GM21526 (cell line): ENCODE measurements at regions not wholly inside any gene's neighbourhood (a gene's known extent, or its start where the extent isn't known, plus 50 kb on each side); places are given as distances from the start of the nearest gene placed in this dataset.

Experiments
- ATAC-seq: cut with Tn5 transposase; IDR thresholded peaks from one replicate; pipeline ENCODE4 v1.9.1; 2021; ENCODE audit warnings: moderate library complexity; ENCODE audit not compliant: unreplicated experiment, low FRiP score

DNA sequence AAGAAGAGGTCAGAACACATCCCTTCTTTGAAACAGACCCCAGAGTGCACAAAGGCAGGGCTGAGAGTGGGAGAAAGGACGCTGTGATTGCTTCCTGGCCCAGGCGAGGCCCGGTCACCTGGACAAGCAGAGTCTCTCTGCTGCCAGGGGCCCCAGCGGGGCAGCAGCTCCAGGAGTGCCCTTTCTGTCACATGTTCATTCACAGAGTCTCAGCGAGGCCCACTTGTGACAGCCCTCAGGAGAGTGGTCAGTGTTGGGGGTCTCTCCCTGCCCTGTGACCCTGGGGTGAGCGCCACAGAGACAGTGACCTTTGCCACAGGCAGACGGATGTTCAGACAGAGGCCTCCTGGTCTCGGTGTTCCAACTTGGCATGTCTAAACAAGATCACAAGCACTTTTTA is 130.2 kb upstream of the IRX4 start:
- no peak for ATAC-seq

DNA sequence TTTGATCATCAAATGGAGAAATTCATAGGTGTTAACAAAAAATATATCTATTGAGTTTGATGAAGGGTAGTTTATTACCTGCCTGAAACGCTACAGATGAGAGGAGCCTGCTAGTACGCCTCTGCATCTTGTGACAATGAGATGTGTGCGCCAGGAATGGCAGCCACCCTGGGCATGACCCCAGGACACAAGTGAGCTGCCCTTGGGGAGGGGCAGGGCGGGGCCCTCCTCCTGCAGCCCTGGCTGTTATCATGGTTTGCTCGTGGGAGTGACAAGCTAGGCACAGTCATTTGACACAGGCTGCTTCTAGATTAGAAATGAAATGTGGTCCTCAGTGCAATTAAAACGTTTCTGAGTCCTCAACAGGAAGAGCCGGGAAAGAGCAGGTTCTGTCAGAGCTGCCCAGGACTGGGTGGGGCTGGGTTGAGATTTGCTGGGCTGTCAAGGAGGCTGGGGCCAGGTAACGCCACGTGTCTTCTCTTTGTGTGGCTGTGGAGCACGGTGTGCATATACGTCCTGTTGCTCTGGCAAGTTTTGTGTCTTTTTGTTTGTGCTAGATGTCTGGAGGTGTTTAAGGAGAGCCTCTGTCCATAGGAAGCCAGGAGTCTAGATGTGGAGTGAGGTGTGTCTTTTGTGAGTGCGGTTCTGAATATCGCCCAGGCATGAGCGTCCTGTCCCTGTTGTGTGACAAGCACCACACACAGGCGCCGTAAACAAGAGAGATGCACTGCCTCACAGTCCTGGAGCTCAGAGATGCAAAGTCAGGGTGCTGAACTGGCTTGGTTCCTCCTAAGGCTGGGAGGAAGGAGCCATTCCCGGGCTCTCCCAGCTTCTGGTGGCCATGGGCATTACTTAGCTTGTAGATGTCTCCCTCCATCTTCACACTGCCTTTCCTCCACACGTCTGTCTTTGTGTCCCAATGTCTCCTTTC is 129.0 kb upstream of the IRX4 start:
- ATAC-seq = no peak

DNA sequence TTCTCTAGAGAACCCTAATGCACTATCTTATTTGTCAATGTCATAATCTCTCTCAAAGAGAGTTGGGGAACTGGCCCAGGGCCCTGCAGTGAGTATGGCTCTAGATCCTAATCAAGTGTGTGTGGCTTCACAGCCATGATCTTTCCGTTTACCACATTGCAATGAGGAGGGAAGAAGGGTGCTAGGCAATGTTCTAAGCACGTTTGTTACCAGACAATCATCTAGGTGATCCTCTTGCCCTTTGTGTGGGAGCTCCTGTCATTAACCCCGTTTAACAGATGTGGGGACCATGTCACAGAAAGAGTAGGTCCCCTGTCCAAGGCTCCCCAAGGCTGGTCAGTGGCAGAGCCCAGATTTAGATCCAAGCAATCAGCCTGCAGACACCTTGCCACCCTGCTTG is 128.2 kb upstream of the IRX4 start:
- no peak for ATAC-seq

DNA sequence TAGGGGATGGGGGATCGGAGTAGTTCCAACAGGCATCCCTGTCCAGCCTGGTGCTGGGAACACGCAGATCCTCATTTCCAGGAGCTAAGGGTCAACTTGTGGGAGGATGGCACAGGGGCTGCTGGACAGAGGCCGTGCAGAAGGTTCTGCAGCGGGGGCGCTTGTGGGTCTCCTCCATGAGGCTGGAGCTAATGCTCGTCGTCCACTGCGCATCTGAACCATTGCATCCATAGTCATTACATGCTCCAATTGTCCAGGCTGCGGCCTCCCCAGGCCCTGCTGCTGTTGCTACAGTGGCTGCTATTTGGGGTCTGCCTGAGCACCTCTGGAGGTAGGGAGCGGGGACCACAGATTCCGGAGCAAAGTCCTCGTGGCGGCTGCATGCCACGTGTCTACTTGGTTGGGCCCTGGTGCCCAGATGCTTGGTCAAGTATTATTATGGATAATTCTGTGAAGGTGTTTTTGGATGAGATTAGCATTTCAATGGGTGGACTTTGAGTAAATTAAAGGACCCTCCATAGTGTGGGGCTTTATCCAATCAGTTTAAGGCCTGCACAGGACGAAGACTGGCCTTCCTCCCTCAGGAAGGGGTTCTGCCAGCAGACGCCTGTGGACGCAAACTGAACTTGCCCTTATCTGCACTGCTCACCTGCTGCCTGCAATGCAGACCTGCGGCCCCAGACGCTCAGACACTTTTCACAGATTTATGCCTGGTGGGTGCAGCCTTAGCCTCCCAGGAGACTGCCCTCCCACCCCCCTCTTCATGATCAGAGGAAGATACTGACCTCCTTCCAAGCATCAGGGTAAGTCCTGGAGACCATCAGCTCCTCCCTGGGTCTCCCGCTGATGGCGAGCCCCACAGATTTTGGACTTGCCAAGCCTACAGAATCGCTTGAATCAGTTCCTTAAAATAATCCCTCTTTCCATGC is 127.5 kb upstream of the IRX4 start:
- ATAC-seq = no peak

DNA sequence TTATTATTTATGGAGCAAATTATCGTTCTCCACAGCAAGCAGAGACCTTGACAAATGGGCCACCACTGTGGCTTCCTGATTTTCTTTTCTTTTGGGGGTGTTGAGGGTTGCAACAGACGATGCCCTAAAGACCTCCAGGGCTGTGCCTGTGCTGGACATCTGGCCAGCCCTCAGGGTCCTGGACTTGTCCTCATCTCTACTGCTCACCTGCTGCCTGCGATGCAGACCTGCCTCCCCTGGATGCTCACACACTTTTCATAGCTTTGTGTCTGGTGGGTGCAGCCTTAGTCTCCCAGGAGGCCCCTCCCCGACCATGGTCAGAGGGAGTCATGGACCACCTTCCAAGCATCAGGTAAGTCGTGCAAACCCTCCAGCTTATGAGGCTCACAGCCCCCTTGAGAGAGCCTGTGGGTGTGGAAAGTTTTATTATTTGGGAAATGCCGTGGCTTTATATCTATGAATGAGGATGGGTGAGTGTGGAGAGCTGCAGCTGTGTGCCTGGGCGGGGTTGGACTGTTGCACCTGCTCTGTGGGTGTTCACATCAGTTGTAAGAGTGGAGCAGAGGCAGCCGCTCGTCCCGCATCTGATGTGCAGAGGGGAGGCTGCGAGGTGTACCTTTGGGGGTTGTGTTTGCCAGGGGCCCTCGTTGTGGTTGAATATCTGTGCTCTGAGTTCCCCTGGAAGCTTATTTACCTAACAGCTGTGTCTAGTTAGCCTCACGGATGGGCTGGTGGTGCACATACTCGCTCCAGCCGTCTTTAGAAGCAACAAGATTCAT is 126.3 kb upstream of the IRX4 start:
- no peak for ATAC-seq

DNA sequence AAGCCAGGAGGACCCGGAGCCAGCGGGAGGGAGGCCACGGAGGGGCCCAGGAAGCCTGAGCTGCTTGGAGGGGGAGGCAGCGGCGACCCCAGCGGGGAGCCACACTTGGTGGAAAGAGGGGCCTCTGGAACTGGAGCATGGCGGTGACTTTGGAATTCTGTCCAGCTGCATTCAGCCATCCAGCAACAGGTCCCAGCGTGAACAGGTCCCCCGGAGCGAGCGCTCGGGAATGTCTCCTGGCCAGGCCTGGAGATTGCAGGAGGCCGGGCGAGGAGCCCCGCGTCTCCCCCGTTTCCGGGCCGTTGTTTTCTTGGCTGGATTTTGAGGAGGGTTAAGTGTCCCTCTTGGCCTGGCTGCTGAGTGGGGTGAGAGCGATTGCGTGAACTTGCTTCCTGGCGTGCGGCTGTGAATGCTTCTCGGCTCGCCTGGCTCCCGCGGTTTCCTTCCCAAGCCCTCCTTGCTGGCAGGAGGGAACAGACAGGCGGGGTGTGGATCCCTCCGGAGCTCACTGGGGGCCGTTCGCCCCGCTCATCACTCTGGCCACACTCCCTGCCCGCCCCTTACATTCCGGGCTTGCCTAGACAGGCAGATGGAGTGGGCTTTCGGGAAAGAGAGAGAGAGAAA is 125.3 kb upstream of the IRX4 start:
- no peak for ATAC-seq

DNA sequence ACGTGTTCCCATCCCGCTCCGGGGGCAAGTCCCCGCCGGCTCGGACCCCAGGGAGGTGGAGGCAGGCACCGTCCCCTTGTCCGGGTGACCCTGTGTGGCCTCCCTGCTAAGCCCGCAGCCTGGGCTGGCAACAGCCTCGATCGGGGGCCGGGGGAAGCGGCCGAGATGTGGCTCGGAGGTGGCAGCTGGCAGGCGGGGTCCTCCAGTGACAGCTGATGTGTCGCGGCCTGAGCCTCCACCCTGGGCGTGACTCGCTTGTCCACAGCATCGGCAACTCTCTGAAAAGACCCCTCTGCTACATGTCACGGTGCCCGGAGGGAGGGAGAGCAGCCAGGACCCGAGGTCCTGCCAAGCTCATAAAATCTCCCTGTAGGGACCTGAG is 124.8 kb upstream of the IRX4 start:
- no peak for ATAC-seq

DNA sequence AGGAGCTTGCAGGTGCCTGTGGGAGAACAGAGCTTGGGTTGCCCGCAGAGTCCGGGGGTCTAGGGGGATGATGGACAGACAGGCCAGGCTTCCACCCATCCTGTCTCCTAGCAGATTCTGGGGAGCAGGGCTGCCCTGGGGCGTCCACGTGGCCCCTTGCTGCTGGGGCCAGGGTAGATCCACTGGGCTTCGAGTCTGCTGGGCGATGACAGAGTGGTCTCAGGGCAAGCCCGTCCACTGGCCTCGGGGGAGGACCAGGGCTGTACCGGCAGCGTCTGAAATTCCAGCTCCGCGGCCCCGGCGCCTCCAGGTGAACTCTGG is 124.2 kb upstream of the IRX4 start:
- ATAC-seq = no peak

DNA sequence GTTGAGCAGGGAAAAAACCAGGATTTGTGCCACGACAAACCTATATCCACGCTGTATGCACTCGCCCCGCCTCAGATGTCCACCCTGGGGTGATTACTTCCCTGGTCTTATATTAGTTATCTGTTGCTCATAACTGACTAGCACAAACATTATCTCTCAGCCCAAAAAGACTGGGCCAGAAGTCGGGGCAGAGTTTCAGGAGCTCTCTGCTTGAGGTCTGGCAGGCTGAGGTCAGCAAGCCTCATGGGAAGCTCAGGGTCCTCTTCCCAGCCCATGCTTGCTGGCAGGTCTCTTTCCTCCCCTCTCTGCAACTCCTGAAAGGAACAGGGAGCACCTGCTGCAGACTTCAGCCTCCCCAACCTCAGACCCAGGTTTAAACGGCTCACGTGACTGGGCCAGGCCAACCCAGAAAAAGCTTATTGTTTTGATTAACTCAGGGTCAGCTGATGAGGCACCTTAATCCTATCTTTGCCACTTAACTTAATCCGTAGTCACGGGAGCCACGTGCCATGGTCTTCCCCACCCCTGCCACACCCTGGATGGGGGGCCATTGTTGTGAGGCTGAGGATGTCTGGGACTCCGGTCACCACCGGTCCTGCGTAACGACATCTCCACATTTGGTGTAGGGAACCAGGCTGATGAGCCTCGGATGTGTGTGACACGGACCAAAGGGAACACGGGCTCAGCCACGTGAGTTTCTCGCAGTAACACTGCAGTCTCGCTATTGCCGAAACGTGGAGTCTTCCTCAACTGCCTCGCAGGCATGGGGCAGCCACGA is 123.7 kb upstream of the IRX4 start:
- ATAC-seq = no peak

DNA sequence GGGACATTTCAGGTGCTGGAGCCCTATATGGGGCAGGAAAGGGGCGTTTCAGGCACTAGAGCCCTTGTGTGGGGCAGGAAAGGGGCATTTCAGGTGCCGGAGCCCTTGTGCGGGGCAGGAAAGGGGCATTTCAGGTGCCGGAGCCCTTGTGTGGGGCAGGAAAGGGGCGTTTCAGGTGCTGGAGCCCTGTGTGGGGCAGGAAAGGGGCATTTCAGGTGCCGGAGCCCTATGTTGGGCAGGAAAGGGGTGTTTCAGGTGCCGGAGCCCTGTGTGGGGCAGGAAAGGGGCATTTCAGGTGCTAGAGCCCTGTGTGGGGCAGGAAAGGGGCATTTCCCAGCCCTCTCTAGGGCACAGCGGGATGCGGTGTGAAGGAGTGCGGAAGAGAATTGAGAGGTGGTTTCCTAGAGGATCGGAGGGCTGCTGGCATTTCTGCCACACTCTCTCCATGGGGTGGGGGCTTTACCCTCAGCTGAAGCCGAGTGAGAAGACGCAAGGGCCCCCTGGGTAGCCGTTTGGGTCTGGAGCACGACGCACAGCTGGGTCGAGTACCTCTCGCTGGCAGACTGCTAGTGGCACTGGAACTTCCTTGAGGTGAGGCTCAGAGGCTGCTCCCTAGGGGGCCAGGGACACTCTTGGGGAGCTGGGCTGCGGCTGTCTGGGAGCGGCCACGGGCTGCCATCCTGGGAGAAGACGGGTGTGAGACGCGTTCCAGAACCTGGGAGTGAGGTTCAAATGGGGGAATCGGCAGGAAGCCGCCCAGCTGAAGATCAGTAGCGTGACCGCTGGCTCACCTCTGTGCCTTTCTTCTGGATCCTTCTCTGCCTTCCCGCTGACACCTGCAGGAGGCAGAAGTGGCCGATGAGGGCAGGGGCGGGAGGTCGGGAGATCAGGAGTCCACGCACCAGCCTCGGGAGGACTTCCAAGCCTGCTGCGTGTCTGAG is 122.6 kb upstream of the IRX4 start:
- no peak for ATAC-seq

DNA sequence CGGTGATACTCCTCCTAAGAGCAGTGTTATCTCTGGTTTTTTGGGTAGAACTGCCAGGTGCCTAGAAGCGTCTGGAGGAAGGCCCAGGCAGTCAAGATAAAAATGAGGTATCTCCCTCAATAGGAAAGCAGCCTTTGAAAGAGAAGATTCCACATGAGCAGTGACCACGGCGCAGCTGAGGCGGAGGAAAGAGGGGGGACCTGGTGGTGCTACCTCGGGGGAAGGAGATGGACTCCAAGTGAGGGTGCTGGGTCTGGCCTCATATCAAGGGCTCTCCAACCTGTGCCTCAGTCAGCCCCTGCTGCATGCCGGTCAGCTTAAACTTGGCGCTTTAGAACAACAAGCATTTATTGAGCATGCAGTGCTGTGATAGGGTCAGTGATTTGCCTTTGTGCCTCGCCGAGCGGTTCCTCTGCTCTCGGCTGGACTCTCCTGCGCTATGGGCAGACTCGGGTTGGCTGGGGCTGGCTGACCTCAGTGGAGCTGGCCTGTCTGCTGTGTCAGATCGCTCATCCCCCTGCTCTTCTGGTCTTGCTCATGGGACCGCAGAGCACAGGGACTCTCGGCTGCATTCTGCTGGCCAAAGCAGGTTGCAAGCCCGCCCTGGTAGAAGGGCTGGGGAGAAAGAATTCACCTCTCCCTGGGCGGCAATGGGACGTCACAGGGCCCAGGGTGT is 121.1 kb upstream of the IRX4 start:
- ATAC-seq = no peak

DNA sequence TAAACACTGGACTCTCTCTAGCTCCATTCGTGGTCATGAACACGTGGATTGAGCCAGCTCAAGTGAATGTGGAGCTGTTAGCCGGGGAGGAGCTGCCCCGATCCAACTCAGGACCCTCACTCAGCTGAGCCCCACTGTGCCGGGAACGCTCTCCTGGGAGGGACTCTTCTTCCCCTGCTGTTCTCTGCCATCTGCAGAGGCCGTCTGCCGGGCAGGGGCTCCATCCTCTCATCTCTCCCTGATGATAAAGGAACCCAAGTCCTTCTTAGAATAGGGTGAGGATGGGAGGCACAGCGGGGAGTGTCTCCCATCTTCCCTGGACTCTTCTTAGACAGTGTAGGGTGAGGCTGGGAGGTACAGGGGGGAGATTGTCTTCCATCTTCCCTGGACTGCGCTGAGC is 120.5 kb upstream of the IRX4 start:
- no peak for ATAC-seq

DNA sequence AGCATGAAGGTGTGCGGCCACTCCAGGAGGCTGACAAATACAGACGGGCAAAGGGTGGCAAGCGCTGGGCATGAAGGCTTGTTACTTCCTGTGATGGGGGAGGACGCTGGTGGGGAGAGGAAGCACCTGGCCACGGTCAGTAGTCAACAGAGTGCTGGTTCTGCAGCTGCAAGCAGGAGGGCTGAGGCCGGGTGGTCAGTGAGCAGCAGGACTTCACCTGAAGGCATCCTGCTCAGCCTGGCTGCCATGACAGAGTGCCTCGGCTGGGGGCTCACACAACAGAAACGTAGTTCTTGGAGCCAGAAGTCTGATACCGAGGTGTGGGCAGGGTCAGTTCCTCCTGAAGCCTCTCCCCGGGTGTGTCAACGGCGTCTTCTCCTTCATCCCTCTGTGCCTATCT is 118.6 kb upstream of the IRX4 start:
- ATAC-seq = no peak

DNA sequence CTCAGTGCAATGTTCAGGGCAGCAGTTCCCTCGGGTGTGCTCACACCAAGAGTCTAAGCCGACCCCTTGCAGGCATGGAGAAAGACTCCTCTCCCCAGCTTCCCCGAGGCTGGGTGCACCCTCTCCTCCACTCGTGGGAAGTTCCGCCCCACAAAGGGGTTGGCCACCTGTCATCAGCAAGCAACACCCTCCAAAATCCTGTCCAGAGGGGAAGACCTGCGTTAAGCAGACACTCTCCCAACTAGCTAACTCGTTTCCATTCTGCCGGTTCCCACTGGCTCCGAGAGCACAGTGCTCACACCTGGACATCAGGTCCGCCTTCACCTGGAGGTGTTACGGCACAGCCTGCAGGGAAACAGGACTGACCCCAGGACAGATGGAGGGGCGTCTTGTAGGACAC is 117.9 kb upstream of the IRX4 start:
- no peak for ATAC-seq

DNA sequence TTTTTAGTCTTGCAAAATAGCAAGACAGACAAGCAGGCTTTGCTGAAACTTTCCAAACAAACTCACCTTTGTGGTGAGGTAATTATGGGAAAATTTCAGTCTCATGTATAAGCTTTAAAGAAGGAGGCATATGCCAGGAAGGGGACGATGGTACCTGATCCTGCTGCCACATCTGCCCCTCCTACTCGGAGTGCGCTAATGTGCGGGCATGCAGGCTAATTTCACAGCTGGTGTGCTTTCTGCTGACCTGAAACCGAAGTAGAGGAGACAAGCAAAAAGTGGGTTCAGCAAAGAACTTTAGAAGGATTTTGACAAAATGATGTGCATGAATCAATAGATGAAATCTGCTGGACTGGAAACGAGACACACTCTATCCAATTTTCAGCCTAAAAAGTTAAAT is 117.1 kb upstream of the IRX4 start:
- no peak for ATAC-seq

DNA sequence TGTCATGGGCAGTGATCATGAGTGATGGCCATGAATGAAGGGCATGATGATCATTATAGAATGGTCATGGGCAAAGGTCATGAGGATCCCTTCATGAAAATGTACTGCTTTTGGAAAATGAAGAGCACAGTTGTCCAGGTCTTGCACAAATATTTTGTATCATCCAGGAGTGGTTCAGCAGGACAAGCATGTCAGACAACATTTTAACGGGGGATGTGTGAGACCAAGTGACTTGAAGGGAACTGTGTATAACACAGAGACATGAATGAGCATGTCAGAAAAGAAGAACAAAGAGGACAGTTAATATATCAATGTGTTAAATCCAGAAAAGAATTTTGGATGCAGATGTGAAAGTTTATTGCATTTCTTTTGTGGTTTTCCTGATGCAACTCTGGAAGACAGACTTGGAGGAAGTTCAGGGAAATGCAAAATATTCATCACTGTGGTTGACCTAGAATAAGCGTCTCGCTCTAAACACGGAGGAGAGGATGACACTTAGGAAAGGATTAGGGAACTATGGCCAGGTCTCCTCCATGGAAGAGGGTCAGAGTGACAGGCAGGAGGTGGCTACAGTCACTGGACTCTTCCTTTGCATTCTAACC is 116.1 kb upstream of the IRX4 start:
- no peak for ATAC-seq

DNA sequence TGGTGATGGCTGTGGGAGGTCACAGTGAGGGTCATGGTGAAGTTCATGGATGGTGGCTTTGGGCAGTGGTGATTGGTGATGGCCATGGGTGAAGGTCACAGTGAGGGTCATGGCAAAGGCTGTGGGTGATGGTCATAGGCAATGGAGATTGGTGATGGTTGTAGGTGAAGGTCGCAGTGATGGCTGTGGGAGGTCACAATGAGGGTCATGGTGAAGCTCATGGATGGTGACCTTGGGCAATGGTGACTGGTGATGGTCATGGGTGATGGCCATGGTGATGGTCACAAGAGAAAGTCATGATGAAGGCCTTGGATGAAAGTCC is 115.6 kb upstream of the IRX4 start:
- ATAC-seq = no peak
